SK-N-SH (cell line): ENCODE measurements at regions not wholly inside any gene's neighbourhood (a gene's known extent, or its start where the extent isn't known, plus 50 kb on each side); places are given as distances from the start of the nearest gene placed in this dataset.

Experiments
- CTCF ChIA-PET: fragments of 300-600, 350-600 bp; formaldehyde crosslinking; extraction: SDS; loops from one replicate; lab custom pipeline; 2021; lab: Yijun Ruan, JAX
- POLR2A ChIA-PET: fragments of 350-600 bp; sonication (Branson Sonifier 250); formaldehyde crosslinking; extraction: SDS; loops from one replicate; lab custom pipeline; 2020; ENCODE audit warnings: antibody characterized with exemption, inconsistent platforms; lab: Yijun Ruan, JAX
- DNase-seq: peaks from one replicate; pipeline ENCODE4 v3.0.0; 2012
- H2AFZ ChIP-seq: fragments of 200-600 bp; sonication (generic); 2 replicates; pipeline ENCODE4 v1.8.1; 2016; ENCODE audit warnings: antibody characterized with exemption, mild to moderate bottlenecking, low read depth
- H3F3A ChIP-seq: fragments of 200-600 bp; sonication (generic); replicated peaks from 2 replicates; pipeline ENCODE3; 2016; ENCODE audit warnings: antibody characterized with exemption, mild to moderate bottlenecking; ENCODE audit not compliant: insufficient read depth
- H3K27ac ChIP-seq, 2 experiments: fragments of 200-500 bp in 1 of 2; fragments of 200-600 bp in 1 of 2; sonication (Bioruptor generic) in 1 of 2; sonication (generic), shearing (Covaris generic) in 1 of 2; 2 replicates each; pipeline versions ENCODE4 v1.5.1 to v1.6.1; 2014 to 2016; ENCODE audit warnings: low read depth in 2 of 2, inconsistent platforms in 1 of 2, low read length in 1 of 2, mild to moderate bottlenecking in 1 of 2, mixed read lengths in 1 of 2
- H3K27me3 ChIP-seq: fragments of 200-600 bp; sonication (generic), shearing (Covaris generic); 2 replicates; pipeline ENCODE4 v1.6.1; 2016; ENCODE audit warnings: mixed run types; ENCODE audit not compliant: insufficient read depth
- H3K36me3 ChIP-seq, 2 experiments: fragments of 200-500 bp in 1 of 2; fragments of 200-600 bp in 1 of 2; sonication (Bioruptor generic) in 1 of 2; sonication (generic) in 1 of 2; replicated peaks in 1 of 2; 2 replicates each; pipeline versions ENCODE3 to v1.5.1; 2014 to 2016; ENCODE audit warnings: low read length in 1 of 2, mild to moderate bottlenecking in 1 of 2; ENCODE audit not compliant: insufficient read depth in 2 of 2, control insufficient read depth in 1 of 2
- H3K4me1 ChIP-seq, 2 experiments: fragments of 200-500 bp in 1 of 2; fragments of 200-600 bp in 1 of 2; sonication (Bioruptor generic) in 1 of 2; sonication (generic), shearing (Covaris generic) in 1 of 2; 2 replicates each; pipeline versions ENCODE4 v1.5.1 to v1.6.1; 2014 to 2016; ENCODE audit warnings: low read depth in 1 of 2, low read length in 1 of 2, mixed run types in 1 of 2; ENCODE audit not compliant: insufficient read depth in 2 of 2, control insufficient read depth in 1 of 2
- H3K4me2 ChIP-seq: fragments of 200-600 bp; sonication (generic), shearing (Covaris generic); 2 replicates; pipeline ENCODE4 v1.6.1; 2017; ENCODE audit warnings: mixed run types
- H3K4me3 ChIP-seq, 2 experiments: fragments of 200-500 bp in 1 of 2; fragments of 200-600 bp in 1 of 2; sonication (Bioruptor generic) in 1 of 2; sonication (generic), shearing (Covaris generic) in 1 of 2; 2 replicates each; pipeline versions ENCODE4 v1.5.1 to v1.8.1; 2014 to 2016; ENCODE audit warnings: low read depth in 2 of 2, inconsistent platforms in 1 of 2, low read length in 1 of 2, mild to moderate bottlenecking in 1 of 2, mixed read lengths in 1 of 2, moderate library complexity in 1 of 2
- H3K79me2 ChIP-seq: fragments of 200-600 bp; sonication (generic); 2 replicates; pipeline ENCODE4 v1.8.1; 2017; ENCODE audit warnings: mild to moderate bottlenecking; ENCODE audit not compliant: insufficient read depth
- H3K9ac ChIP-seq: fragments of 200-600 bp; sonication (generic); 2 replicates; pipeline ENCODE4 v1.6.1; 2017; ENCODE audit warnings: mixed run types
- H3K9me2 ChIP-seq: fragments of 200-600 bp; sonication (generic); 2 replicates; pipeline ENCODE4 v1.6.1; 2017; ENCODE audit warnings: mixed run types
- H3K9me3 ChIP-seq: fragments of 200-600 bp; sonication (generic); 2 replicates; pipeline ENCODE4 v1.6.1; 2017; ENCODE audit warnings: mixed run types, mild to moderate bottlenecking, moderate library complexity
- H4K20me1 ChIP-seq: fragments of 200-600 bp; sonication (generic); 2 replicates; pipeline ENCODE4 v1.6.1; 2017; ENCODE audit warnings: mild to moderate bottlenecking, mixed run types; ENCODE audit not compliant: insufficient read depth
- ELF1 ChIP-seq: IDR thresholded peaks from 2 replicates; pipeline ENCODE4 v1.4.0; 2012
- EZH2phosphoT487 ChIP-seq: fragments of 200-600 bp; sonication (generic); IDR thresholded peaks from 2 replicates; pipeline ENCODE4 v1.6.1; 2017; ENCODE audit warnings: low read depth, mixed run types, mild to moderate bottlenecking, antibody characterized with exemption, moderate library complexity, borderline replicate concordance
- FOSL2 ChIP-seq: IDR thresholded peaks from 2 replicates; pipeline ENCODE4 v1.4.0; 2012; ENCODE audit warnings: low read depth, mild to moderate bottlenecking, moderate library complexity, borderline replicate concordance
- FOXJ3 ChIP-seq: sonication (generic); formaldehyde crosslinking; IDR thresholded peaks from 2 replicates; pipeline ENCODE4 v1.5.1; 2020; ENCODE audit warnings: mild to moderate bottlenecking, missing genetic modification reagents
- GABPA ChIP-seq: IDR thresholded peaks from 2 replicates; pipeline ENCODE4 v1.4.0; 2012; ENCODE audit warnings: low read depth, mild to moderate bottlenecking
- GATA2 ChIP-seq: sonication (generic); formaldehyde crosslinking; IDR thresholded peaks from 2 replicates; pipeline ENCODE4 v1.5.0; 2020; ENCODE audit warnings: mild to moderate bottlenecking, missing genetic modification reagents
- JUND ChIP-seq: IDR thresholded peaks from 2 replicates; pipeline ENCODE4 v1.4.0; 2012
- NFIC ChIP-seq: IDR thresholded peaks from 2 replicates; pipeline ENCODE4 v1.4.0; 2012; ENCODE audit warnings: borderline replicate concordance
- NRF1 ChIP-seq: IDR thresholded peaks from 2 replicates; pipeline ENCODE4 v1.6.1; 2012; ENCODE audit warnings: low read depth, mild to moderate bottlenecking, low read length
- POLR2AphosphoS5 ChIP-seq: IDR thresholded peaks from 2 replicates; pipeline ENCODE4 v1.6.1; 2012; ENCODE audit warnings: low read depth, low read length
- RCOR1 ChIP-seq: fragments of 150-350 bp; IDR thresholded peaks from 2 replicates; pipeline ENCODE4 v1.6.1; 2017; ENCODE audit warnings: antibody characterized with exemption, low read length
- RXRA ChIP-seq: IDR thresholded peaks from 2 replicates; pipeline ENCODE4 v1.4.0; 2012; ENCODE audit warnings: low read depth, mild to moderate bottlenecking, borderline replicate concordance
- SIN3A ChIP-seq: IDR thresholded peaks from 2 replicates; pipeline ENCODE4 v1.6.1; 2012; ENCODE audit warnings: low read depth, mild to moderate bottlenecking, low read length, moderate library complexity, borderline replicate concordance
- SMC3 ChIP-seq: IDR thresholded peaks from 2 replicates; pipeline ENCODE4 v1.6.1; 2012; ENCODE audit warnings: low read depth, low read length, improper control_type of control experiment
- TEAD4 ChIP-seq: IDR thresholded peaks from 2 replicates; pipeline ENCODE4 v1.4.0; 2012; ENCODE audit warnings: mild to moderate bottlenecking, borderline replicate concordance; ENCODE audit not compliant: insufficient read depth
- YY1 ChIP-seq: IDR thresholded peaks from 2 replicates; pipeline ENCODE4 v1.4.0; 2012; ENCODE audit warnings: low read depth, mild to moderate bottlenecking
- WGBS: methylation state at CpG from one replicate; pipeline ENCODE4 v1.1.6; 2017; ENCODE audit warnings: low lambda C conversion rate; 5-methylcytosine and 5-hydroxymethylcytosine counted together
- TF ChIP-seq, protein P1 (sequence below): IDR thresholded peaks from 2 replicates; pipeline ENCODE4; 2012
- TF ChIP-seq, protein P2 (sequence below): IDR thresholded peaks from 2 replicates; pipeline ENCODE4 v1.4.0; 2012; ENCODE audit warnings: low read depth, borderline replicate concordance

DNA sequence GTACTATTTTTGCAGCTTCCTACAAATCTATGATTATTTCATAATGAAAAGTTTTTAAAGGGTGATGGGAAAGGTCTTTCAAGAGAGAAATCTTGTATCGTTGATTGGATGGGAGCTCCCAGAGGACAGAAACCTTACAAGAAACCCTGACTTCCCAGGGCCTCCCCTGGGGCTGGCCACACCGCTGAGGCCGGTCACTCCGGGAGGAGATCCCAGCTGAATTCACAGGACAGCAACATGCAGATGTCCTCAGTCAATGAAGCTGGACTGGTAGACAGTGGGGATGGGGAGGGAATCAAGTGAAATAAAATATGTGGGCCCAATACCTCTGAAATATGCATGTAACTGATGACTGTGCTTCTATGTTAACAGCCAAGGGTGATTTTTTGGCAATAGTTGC is 135.6 kb downstream of the TFCP2L1 start:
- TF ChIP-seq POLR2AphosphoS5 (no peak), JUND (no peak), GABPA (no peak), RXRA (no peak), ELF1 (no peak), NFIC (no peak), GATA2 (no peak), TEAD4 (no peak)
- TF ChIP-seq, protein P1, sequence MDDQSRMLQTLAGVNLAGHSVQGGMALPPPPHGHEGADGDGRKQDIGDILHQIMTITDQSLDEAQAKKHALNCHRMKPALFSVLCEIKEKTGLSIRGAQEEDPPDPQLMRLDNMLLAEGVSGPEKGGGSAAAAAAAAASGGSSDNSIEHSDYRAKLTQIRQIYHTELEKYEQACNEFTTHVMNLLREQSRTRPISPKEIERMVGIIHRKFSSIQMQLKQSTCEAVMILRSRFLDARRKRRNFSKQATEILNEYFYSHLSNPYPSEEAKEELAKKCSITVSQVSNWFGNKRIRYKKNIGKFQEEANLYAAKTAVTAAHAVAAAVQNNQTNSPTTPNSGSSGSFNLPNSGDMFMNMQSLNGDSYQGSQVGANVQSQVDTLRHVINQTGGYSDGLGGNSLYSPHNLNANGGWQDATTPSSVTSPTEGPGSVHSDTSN, result no peak
- Histone ChIP-seq H3K27ac (no peak overlapping the region), H3K4me2 (no peak overlapping the region), H3K9ac (no peak overlapping the region), H4K20me1 (no peaks in the 10 kb centered on the region), H3K4me1 (no peaks in the 10 kb centered on the region), H3K36me3 (no peaks in the 10 kb centered on the region), H3K4me3 (no peak overlapping the region), H3F3A (no peaks in the 10 kb centered on the region), H3K27me3 (no peaks in the 10 kb centered on the region; the same call in 1 of the 2 replicates), H3K9me2 (no peaks in the 10 kb centered on the region), H3K79me2 (no peaks in the 10 kb centered on the region), H2AFZ (no peak overlapping the region), H3K9me3 (no peaks in the 10 kb centered on the region)
- DNase-seq, result no peak
- WGBS, result 78% methylated on average over 4 of the region's 4 CpGs
- CTCF ChIA-PET, result no interaction called here
- POLR2A ChIA-PET, result no interaction called here

DNA sequence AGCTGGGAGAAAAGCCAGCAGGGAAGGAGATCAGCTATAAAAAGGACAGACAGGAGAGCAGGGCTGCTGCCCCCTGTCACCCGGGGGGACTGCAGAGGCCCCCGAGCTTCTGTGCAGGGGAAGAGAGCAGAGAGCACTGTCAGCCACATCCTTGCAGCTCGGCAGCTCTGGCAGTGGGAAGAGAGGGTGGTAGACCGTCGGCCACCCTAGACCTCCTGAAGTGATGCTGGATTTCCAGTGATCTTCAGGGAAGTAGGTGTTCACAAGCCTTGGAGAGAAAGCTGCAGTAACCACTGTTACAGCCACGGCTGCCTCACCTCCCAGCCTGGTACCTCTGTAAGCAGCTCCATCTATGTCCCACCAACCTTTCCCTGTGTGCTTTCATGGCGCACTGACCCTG is 134.9 kb downstream of the TFCP2L1 start:
- Histone ChIP-seq H3K4me3 (no peak overlapping the region), H3K9me3 (no peaks in the 10 kb centered on the region), H3K4me2 (no peak overlapping the region), H3K4me1 (no peaks in the 10 kb centered on the region), H3K36me3 (no peaks in the 10 kb centered on the region), H3K9me2 (no peaks in the 10 kb centered on the region), H3K79me2 (no peaks in the 10 kb centered on the region), H3K9ac (no peak overlapping the region), H4K20me1 (no peaks in the 10 kb centered on the region), H3K27me3 (no peaks in the 10 kb centered on the region; the same call in 1 of the 2 replicates), H2AFZ (no peak overlapping the region), H3F3A (no peaks in the 10 kb centered on the region), H3K27ac (no peak overlapping the region)
- ChIA-PET POLR2A (no interaction called here), CTCF (interaction anchor here (1.6 kb wide), 1 partner anchor 46 kb away, joined by 4 read pairs; no protein-coding TSS in a partner anchor)
- no peak for DNase-seq
- WGBS, result 37% methylated on average over 3 of the region's 7 CpGs
- no peak for TF ChIP-seq NFIC
- TF ChIP-seq JUND, result no peak
- TF ChIP-seq FOXJ3 (CRISPR knock-in tag), result no peak
- no peak for TF ChIP-seq RCOR1
- no peak for TF ChIP-seq SIN3A
- TF ChIP-seq SMC3, result no peak
- no peak for TF ChIP-seq RXRA
- TF ChIP-seq FOSL2, result no peak
- TF ChIP-seq, protein P2, sequence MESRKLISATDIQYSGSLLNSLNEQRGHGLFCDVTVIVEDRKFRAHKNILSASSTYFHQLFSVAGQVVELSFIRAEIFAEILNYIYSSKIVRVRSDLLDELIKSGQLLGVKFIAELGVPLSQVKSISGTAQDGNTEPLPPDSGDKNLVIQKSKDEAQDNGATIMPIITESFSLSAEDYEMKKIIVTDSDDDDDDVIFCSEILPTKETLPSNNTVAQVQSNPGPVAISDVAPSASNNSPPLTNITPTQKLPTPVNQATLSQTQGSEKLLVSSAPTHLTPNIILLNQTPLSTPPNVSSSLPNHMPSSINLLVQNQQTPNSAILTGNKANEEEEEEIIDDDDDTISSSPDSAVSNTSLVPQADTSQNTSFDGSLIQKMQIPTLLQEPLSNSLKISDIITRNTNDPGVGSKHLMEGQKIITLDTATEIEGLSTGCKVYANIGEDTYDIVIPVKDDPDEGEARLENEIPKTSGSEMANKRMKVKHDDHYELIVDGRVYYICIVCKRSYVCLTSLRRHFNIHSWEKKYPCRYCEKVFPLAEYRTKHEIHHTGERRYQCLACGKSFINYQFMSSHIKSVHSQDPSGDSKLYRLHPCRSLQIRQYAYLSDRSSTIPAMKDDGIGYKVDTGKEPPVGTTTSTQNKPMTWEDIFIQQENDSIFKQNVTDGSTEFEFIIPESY, result no peak
- TF ChIP-seq, protein P1, result no peak
- TF ChIP-seq YY1, result no peak
- TF ChIP-seq NRF1, result no peak
- no peak for TF ChIP-seq EZH2phosphoT487
- TF ChIP-seq ELF1, result no peak
- TF ChIP-seq GABPA, result no peak
